Bronchial epithelial cell (primary cell): ENCODE measurements at regions not wholly inside any gene's neighbourhood (a gene's known extent, or its start where the extent isn't known, plus 50 kb on each side); places are given as distances from the start of the nearest gene placed in this dataset.

Source experiments
- DNase-seq: peaks from one replicate; pipeline ENCODE4 v3.0.0-alpha.2; 2010; ENCODE audit warnings: low read depth
- FAIRE-seq: peaks from 2 replicates; lab custom pipeline; 2011; peaks lifted over from hg19 to GRCh38; lab: Jason Lieb, UNC
- H3K27me3 ChIP-seq: 2 replicates; pipeline ENCODE4 v1.5.1; 2011; ENCODE audit warnings: low read length; ENCODE audit not compliant: control insufficient read depth, insufficient read depth
- H3K36me3 ChIP-seq: 2 replicates; pipeline ENCODE4 v1.5.1; 2011; ENCODE audit warnings: low read length; ENCODE audit not compliant: control insufficient read depth, insufficient read depth
- H3K4me3 ChIP-seq: 2 replicates; pipeline ENCODE4 v1.5.1; 2011; ENCODE audit warnings: mild to moderate bottlenecking, low read depth, low read length, control low read depth
- CTCF ChIP-seq: IDR thresholded peaks from 2 replicates; pipeline ENCODE4 v1.5.1; 2011; ENCODE audit warnings: mild to moderate bottlenecking, moderate library complexity, low read length, control low read depth, inconsistent platforms; ENCODE audit not compliant: insufficient read depth, severe bottlenecking

- FAIRE-seq (no peak), DNase-seq (peak; percentile 86)
- H3K36me3 ChIP-seq: no peaks in the 10 kb centered on the region
- no peak for TF ChIP-seq CTCF
- no peaks in the 10 kb centered on the region for H3K27me3 ChIP-seq
- H3K4me3 ChIP-seq: no peak overlapping the region
Measured at GRCh38 chr6:8557014-8557748, 121.8 kb upstream of the SLC35B3 start.

- Histone ChIP-seq H3K36me3 (no peaks in the 10 kb centered on the region), H3K27me3 (no peaks in the 10 kb centered on the region), H3K4me3 (no peak overlapping the region)
- DNase-seq (peak; percentile 97), FAIRE-seq (no peak)
- no peak for TF ChIP-seq CTCF
Measured at GRCh38 chr6:8556370-8557013, 121.1 kb upstream of the SLC35B3 start.

- FAIRE-seq: no peak
- no peak overlapping the region for H3K4me3 ChIP-seq
- no peak for TF ChIP-seq CTCF
- H3K27me3 ChIP-seq: no peaks in the 10 kb centered on the region
- no peaks in the 10 kb centered on the region for H3K36me3 ChIP-seq
- DNase-seq: no peak
Measured at GRCh38 chr6:8551993-8552392, 116.6 kb upstream of the SLC35B3 start.

- Histone ChIP-seq H3K36me3 (no peaks in the 10 kb centered on the region), H3K4me3 (no peak overlapping the region), H3K27me3 (no peaks in the 10 kb centered on the region)
- DNase-seq (no peak), FAIRE-seq (no peak)
- TF ChIP-seq CTCF: no peak
Measured at GRCh38 chr6:8551386-8551785, 116.0 kb upstream of the SLC35B3 start.

GRCh38 chr6:8549074-8549790, 113.9 kb upstream of the SLC35B3 start:
- Histone ChIP-seq H3K4me3 (no peak overlapping the region), H3K27me3 (no peaks in the 10 kb centered on the region), H3K36me3 (no peaks in the 10 kb centered on the region)
- TF ChIP-seq CTCF: no peak
- no peak for FAIRE-seq
- DNase-seq: no peak
